ENCODE measurements at regions not wholly inside any gene's neighbourhood (a gene's known extent, or its start where the extent isn't known, plus 50 kb on each side); places are given as distances from the start of the nearest gene placed in this dataset.

DNA sequence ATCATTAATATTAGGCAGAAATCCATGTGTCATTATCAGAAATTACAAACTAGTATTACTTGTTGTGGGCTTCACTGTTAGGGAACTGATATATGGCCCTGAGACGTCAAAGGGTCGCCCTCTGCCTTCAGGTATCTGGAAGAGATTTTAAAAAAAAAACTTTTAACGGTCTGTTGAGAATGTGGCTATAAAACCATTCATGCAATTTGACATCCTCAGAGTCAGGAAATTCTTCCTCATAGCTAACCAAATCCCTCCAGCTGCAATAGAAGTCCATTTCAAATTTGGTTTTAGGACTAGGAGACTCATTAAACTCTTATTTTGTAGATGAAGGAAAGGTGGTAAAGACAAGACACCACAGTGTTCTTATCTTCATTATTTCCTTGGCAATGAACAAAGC is 194.2 kb upstream of the NOCT start:
- TF ChIP-seq POLR2A (IDR thresholded peaks at IDR 0.05; ENCODE audit: low read depth, low read length) (no peak), TAF1 (IDR thresholded peaks at IDR 0.05; ENCODE audit: low read depth, low read length) (no peak), POLR2AphosphoS5 (IDR thresholded peaks at IDR 0.05; ENCODE audit: low read depth, low read length) (no peak), POU2F2 (IDR thresholded peaks at IDR 0.05; ENCODE audit: low read depth, low read length) (no peak)

Measured in GM12891 (cell line).